ENCODE measurements at regions not wholly inside any gene's neighbourhood (a gene's known extent, or its start where the extent isn't known, plus 50 kb on each side); places are given as distances from the start of the nearest gene placed in this dataset.

GRCh38 chr3:191518861-191519260, 57.9 kb downstream of the PYDC2 start:
- BruUV-seq (replicated peaks), result no TSS peak
- Histone ChIP-seq H3K4me3 (ENCODE audit: low read depth, low read length) (no peak overlapping the region), H3K27me3 (replicated peaks; ENCODE audit: control insufficient read depth, insufficient read depth, low read length) (no peaks in the 10 kb centered on the region), H3K4me1 (no peaks in the 10 kb centered on the region), H3K9me3 (no peaks in the 10 kb centered on the region), H3K36me3 (ENCODE audit: control insufficient read depth, insufficient read depth, low read length) (no peaks in the 10 kb centered on the region)
- Mint-ChIP-seq H3K27me3 (ENCODE audit: insufficient read depth, unreplicated experiment) (no peaks in the 10 kb centered on the region), H3K4me1 (ENCODE audit: low read depth, unreplicated experiment) (no peaks in the 10 kb centered on the region), H3K27ac (ENCODE audit: unreplicated experiment) (no peak overlapping the region), H3K36me3 (ENCODE audit: insufficient read depth, unreplicated experiment) (no peaks in the 10 kb centered on the region), H3K9me3 (ENCODE audit: unreplicated experiment) (no peaks in the 10 kb centered on the region), H3K4me3 (ENCODE audit: unreplicated experiment) (no peak overlapping the region)
- ChIA-PET POLR2A (no interaction called here), CTCF (no interaction called here)
- intact Hi-C loops (cut with micrococcal nuclease; ENCODE audit: unreplicated experiment), result no loop called here
- no peak for DNase-seq
- no peak for TF ChIP-seq CTCF (IDR thresholded peaks at IDR 0.05; ENCODE audit: insufficient read depth in 1 of 2, low read depth in 1 of 2, low read length in 1 of 2, severe bottlenecking in 1 of 2, unreplicated experiment in 1 of 2)

- no peaks in the 10 kb centered on the region for H3K36me3 Mint-ChIP-seq (ENCODE audit: insufficient read depth, unreplicated experiment)
- intact Hi-C loops (cut with micrococcal nuclease; ENCODE audit: unreplicated experiment), result no loop called here
- H3K27ac Mint-ChIP-seq (ENCODE audit: unreplicated experiment), result no peak overlapping the region
- H3K27me3 Mint-ChIP-seq (ENCODE audit: insufficient read depth, unreplicated experiment), result no peaks in the 10 kb centered on the region
- Histone ChIP-seq H3K27me3 (replicated peaks; ENCODE audit: control insufficient read depth, insufficient read depth, low read length) (no peaks in the 10 kb centered on the region), H3K4me1 (no peaks in the 10 kb centered on the region), H3K36me3 (ENCODE audit: control insufficient read depth, insufficient read depth, low read length) (no peaks in the 10 kb centered on the region), H3K9me3 (no peaks in the 10 kb centered on the region), H3K4me3 (ENCODE audit: low read depth, low read length) (no peak overlapping the region)
- BruUV-seq (replicated peaks), result no TSS peak
- CTCF ChIA-PET, result no interaction called here
- no peak for DNase-seq
- no peaks in the 10 kb centered on the region for H3K4me1 Mint-ChIP-seq (ENCODE audit: low read depth, unreplicated experiment)
- H3K4me3 Mint-ChIP-seq (ENCODE audit: unreplicated experiment), result no peak overlapping the region
- no peak for TF ChIP-seq CTCF (IDR thresholded peaks at IDR 0.05; ENCODE audit: insufficient read depth in 1 of 2, low read depth in 1 of 2, low read length in 1 of 2, severe bottlenecking in 1 of 2, unreplicated experiment in 1 of 2)
- H3K9me3 Mint-ChIP-seq (ENCODE audit: unreplicated experiment), result no peaks in the 10 kb centered on the region
- POLR2A ChIA-PET, result no interaction called here
Measured at GRCh38 chr3:191521055-191521454, 60.1 kb downstream of the PYDC2 start.

GRCh38 chr3:191523148-191523547, 62.2 kb downstream of the PYDC2 start:
- Histone ChIP-seq H3K4me3 (ENCODE audit: low read depth, low read length) (no peak overlapping the region), H3K9me3 (no peaks in the 10 kb centered on the region), H3K4me1 (no peaks in the 10 kb centered on the region), H3K27me3 (replicated peaks; ENCODE audit: control insufficient read depth, insufficient read depth, low read length) (no peaks in the 10 kb centered on the region), H3K36me3 (ENCODE audit: control insufficient read depth, insufficient read depth, low read length) (no peaks in the 10 kb centered on the region)
- no peaks in the 10 kb centered on the region for H3K36me3 Mint-ChIP-seq (ENCODE audit: insufficient read depth, unreplicated experiment)
- intact Hi-C loops (cut with micrococcal nuclease; ENCODE audit: unreplicated experiment), result no loop called here
- H3K27ac Mint-ChIP-seq (ENCODE audit: unreplicated experiment), result no peak overlapping the region
- no peak for TF ChIP-seq CTCF (IDR thresholded peaks at IDR 0.05; ENCODE audit: insufficient read depth in 1 of 2, low read depth in 1 of 2, low read length in 1 of 2, severe bottlenecking in 1 of 2, unreplicated experiment in 1 of 2)
- H3K9me3 Mint-ChIP-seq (ENCODE audit: unreplicated experiment), result no peaks in the 10 kb centered on the region
- ChIA-PET POLR2A (no interaction called here), CTCF (no interaction called here)
- no peaks in the 10 kb centered on the region for H3K27me3 Mint-ChIP-seq (ENCODE audit: insufficient read depth, unreplicated experiment)
- BruUV-seq (replicated peaks), result no TSS peak
- no peak overlapping the region for H3K4me3 Mint-ChIP-seq (ENCODE audit: unreplicated experiment)
- no peak for DNase-seq
- H3K4me1 Mint-ChIP-seq (ENCODE audit: low read depth, unreplicated experiment), result no peaks in the 10 kb centered on the region
